Cardiac muscle cell (in vitro differentiated cells and primary cell): ENCODE measurements at regions not wholly inside any gene's neighbourhood (a gene's known extent, or its start where the extent isn't known, plus 50 kb on each side); places are given as distances from the start of the nearest gene placed in this dataset.

Experiments
- DNase-seq, 2 donors: peaks; one replicate each; pipeline versions ENCODE4 v3.0.0 to v3.0.0-alpha.2; 2010 to 2017; ENCODE audit warnings: low read depth in 1 of 2, low spot score in 1 of 2
- H3K27ac ChIP-seq: fragments of 200-600 bp; sonication (generic); 2 replicates; pipeline ENCODE4 v1.5.1; 2016
- H3K27me3 ChIP-seq: fragments of 200-600 bp; sonication (generic); 2 replicates; pipeline ENCODE4 v1.6.0; 2016; ENCODE audit warnings: control low read depth
- H3K36me3 ChIP-seq: fragments of 200-600 bp; sonication (generic); 2 replicates; pipeline ENCODE4 v1.5.1; 2016; ENCODE audit warnings: control low read depth
- H3K4me1 ChIP-seq: fragments of 200-600 bp; sonication (generic); 2 replicates; pipeline ENCODE4 v1.8.1; 2017; ENCODE audit warnings: low read depth, mild to moderate bottlenecking, mixed run types
- H3K4me3 ChIP-seq: fragments of 200-600 bp; sonication (generic); 2 replicates; pipeline ENCODE4 v1.5.1; 2016; ENCODE audit warnings: mild to moderate bottlenecking
- H3K9me3 ChIP-seq: fragments of 200-600 bp; sonication (generic); 2 replicates; pipeline ENCODE4 v1.5.1; 2017; ENCODE audit warnings: low read depth, mild to moderate bottlenecking, control low read depth
- TF ChIP-seq, protein P1 (sequence below): IDR thresholded peaks from 2 replicates; pipeline ENCODE4 v1.5.1; 2012; ENCODE audit warnings: low read depth, mild to moderate bottlenecking, low read length

DNA sequence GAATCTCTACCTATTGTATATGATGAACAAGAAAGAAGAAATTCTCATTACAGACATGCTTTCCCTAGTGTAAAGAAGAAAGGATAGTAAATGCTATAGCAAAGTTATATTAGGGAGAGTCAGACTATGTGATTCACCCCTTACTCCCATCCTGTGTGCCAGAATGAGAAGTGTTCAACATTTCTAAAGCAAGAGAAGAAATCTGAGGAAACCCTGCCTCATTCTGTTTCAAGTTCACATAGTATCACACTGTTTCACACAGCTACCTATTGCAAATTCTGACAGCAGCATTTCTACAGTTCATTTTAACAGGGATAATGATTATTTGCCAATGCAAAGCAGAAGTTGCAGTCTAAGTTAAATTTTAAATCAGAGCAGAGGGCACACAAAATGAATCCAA, 267.2 kb upstream of the TCF21 start:
- TF ChIP-seq, protein P1, sequence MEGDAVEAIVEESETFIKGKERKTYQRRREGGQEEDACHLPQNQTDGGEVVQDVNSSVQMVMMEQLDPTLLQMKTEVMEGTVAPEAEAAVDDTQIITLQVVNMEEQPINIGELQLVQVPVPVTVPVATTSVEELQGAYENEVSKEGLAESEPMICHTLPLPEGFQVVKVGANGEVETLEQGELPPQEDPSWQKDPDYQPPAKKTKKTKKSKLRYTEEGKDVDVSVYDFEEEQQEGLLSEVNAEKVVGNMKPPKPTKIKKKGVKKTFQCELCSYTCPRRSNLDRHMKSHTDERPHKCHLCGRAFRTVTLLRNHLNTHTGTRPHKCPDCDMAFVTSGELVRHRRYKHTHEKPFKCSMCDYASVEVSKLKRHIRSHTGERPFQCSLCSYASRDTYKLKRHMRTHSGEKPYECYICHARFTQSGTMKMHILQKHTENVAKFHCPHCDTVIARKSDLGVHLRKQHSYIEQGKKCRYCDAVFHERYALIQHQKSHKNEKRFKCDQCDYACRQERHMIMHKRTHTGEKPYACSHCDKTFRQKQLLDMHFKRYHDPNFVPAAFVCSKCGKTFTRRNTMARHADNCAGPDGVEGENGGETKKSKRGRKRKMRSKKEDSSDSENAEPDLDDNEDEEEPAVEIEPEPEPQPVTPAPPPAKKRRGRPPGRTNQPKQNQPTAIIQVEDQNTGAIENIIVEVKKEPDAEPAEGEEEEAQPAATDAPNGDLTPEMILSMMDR, result no peak
- no peaks in the 10 kb centered on the region for H3K36me3 ChIP-seq
- no peak overlapping the region for H3K27ac ChIP-seq
- H3K9me3 ChIP-seq, result no peaks in the 10 kb centered on the region
- H3K4me3 ChIP-seq, result no peak overlapping the region
- H3K4me1 ChIP-seq, result no peaks in the 10 kb centered on the region
- peak in 1 of 2 donors; percentile 35 for DNase-seq
- H3K27me3 ChIP-seq, result peaks cover 20% of the 10 kb centered on the region

DNA sequence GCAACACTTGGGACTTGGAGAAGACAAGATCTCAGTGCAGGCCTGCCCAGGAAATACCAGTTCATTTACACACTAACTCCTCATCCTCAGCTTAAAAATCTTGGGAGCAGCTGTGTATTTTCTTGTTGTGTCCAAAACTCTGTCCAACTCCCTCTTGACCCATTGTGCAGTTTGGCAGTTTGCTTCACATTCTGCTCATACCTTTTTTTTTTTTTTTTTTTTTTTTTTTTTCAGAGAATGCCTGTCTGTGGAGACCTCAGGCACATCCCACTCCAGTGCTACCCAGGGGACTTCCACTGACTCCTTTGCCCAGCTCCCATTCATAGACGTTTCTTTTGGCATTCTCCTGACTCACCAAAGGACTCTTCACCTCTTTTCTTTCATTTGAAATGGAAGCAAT, 265.8 kb upstream of the TCF21 start:
- no peaks in the 10 kb centered on the region for H3K4me1 ChIP-seq
- DNase-seq, result peak in 1 of 2 donors; percentile 90
- H3K4me3 ChIP-seq, result no peak overlapping the region
- no peaks in the 10 kb centered on the region for H3K36me3 ChIP-seq
- TF ChIP-seq, protein P1, result no peak
- no peaks in the 10 kb centered on the region for H3K9me3 ChIP-seq
- peaks cover 20% of the 10 kb centered on the region for H3K27me3 ChIP-seq
- H3K27ac ChIP-seq, result no peak overlapping the region

DNA sequence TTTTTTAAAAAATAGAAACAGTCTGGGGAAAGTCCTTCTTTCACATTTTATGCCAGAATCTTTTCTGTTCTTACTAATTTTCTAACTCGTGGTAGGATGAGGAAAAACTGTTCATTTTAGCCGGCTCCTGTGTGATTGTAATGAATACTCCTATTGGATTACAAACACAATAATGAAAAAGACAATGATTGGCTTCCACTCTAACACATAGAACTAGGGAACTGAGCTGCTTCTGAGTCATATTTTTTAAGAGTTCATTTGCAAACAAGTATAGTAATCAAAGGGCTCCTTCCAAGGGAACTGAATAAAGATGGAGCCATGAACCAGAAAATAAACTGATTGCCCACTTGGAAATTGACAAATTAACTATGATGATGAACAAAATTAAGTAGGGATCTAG, 265.3 kb upstream of the TCF21 start:
- TF ChIP-seq, protein P1, result no peak
- Histone ChIP-seq H3K4me3 (no peak overlapping the region), H3K4me1 (no peaks in the 10 kb centered on the region), H3K9me3 (no peaks in the 10 kb centered on the region), H3K27ac (no peak overlapping the region), H3K27me3 (peaks cover 20% of the 10 kb centered on the region), H3K36me3 (no peaks in the 10 kb centered on the region)
- no peak for DNase-seq

DNA sequence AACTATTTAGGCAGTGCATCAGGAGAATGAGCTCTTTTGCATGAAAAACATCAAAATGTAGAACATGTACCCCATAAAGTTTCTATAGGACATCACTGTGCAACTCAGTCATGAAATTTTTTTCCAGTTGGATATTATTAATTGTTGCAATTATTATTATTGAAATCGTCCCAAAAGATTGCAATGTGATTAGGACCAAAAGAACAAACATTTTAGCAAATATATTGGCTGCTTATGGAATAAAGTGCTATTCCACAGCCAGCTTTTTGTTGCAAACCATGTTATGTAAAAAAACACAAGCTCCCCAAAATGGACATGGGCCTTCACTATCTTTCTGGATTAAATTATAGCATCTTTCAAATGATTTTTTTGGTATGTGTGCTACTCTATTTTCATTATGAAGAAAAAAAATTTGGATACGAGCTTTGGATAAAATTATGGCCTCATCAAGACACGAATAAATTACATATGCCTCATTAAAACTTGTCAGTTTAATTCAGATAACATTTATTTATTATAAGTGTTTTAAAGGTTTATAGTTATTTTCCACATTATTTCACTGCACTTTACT, 262.7 kb upstream of the TCF21 start:
- TF ChIP-seq, protein P1, result no peak

DNA sequence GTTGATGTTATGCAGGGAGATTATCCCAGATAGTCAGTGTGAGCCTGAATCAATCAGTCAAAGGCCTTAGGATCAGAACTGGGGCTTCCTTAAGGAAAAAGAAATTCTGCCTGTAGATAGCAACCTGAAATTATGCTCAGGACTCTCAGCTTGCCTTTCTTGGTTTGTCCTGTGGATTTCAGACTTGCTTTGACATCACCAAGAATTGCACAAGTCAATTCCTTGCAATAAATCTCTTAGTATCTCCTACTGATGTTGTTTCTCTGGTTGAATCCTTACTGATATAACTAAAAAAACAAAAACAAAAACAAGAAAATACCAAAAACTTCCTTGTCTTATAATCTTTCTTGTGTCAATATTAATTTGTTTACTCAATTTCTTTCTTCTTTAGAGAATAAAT, 258.9 kb upstream of the TCF21 start:
- Histone ChIP-seq H3K4me3 (no peak overlapping the region), H3K36me3 (no peaks in the 10 kb centered on the region), H3K27me3 (peaks cover 4% of the 10 kb centered on the region), H3K9me3 (no peaks in the 10 kb centered on the region), H3K4me1 (peaks cover 4% of the 10 kb centered on the region), H3K27ac (no peak overlapping the region)
- TF ChIP-seq, protein P1, result no peak
- no peak for DNase-seq

More for the DNA sequence above, 262.7 kb upstream of the TCF21 start:
- Histone ChIP-seq H3K36me3 (no peaks in the 10 kb centered on the region), H3K4me3 (no peak overlapping the region), H3K27ac (no peak overlapping the region), H3K9me3 (no peaks in the 10 kb centered on the region), H3K4me1 (no peaks in the 10 kb centered on the region), H3K27me3 (peaks cover 20% of the 10 kb centered on the region)
- no peak for DNase-seq

DNA sequence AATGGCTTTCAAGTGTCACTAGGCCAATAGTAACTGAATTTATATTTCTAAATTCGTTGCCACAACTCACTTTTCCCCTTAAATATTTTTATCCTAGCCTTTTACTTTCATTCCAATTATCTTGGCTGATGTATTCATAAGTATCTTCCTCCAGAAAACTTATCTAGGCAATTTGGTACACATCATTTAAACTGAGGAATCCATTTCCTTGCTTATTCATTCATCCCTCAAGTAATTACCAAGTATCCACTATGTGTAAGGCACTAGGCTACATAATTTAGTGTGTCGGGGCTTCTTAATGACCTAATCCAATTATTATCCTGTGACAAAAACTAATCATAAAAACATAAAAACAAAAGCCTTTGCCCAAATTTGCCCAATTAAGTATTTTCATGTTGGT, 258.3 kb upstream of the TCF21 start:
- Histone ChIP-seq H3K4me1 (peaks cover 4% of the 10 kb centered on the region), H3K9me3 (no peaks in the 10 kb centered on the region), H3K36me3 (no peaks in the 10 kb centered on the region), H3K27me3 (peaks cover 4% of the 10 kb centered on the region), H3K27ac (no peak overlapping the region), H3K4me3 (no peak overlapping the region)
- TF ChIP-seq, protein P1, result no peak
- DNase-seq, result no peak
